Naive thymus-derived CD8-positive, alpha-beta T cell (primary cell): ENCODE measurements at regions not wholly inside any gene's neighbourhood (a gene's known extent, or its start where the extent isn't known, plus 50 kb on each side); places are given as distances from the start of the nearest gene placed in this dataset.
"Not testable (repeated sequence)": the region's sequence is repeated elsewhere in the genome, so short reads cannot be mapped to it uniquely, and the experiment has no call there.

Experiments
- ATAC-seq, 2 donors: fragments of 150-1000 bp; cut with Tn5 transposase in 1 of 2; sonication (Bioruptor Pico), chemical (Tn5 transposase) in 1 of 2; 1 replicate in 1 of 2; 2 replicates in 1 of 2; pipeline ENCODE4 v1.10.0; 2021; ENCODE audit warnings: mild to moderate bottlenecking in 2 of 2, moderate library complexity in 2 of 2
- POLR2A ChIA-PET: fragments of 350-600 bp; sonication (Branson Sonifier 250); formaldehyde crosslinking; loops from one replicate; lab custom pipeline; 2021; ENCODE audit warnings: antibody characterized with exemption; lab: Charles Lee
- DNase-seq, 10 donors: peaks; one replicate each; pipeline versions ENCODE4 v3.0.0 to v3.0.0-alpha.2; 2020 to 2022
- H3K27ac Mint-ChIP-seq, 10 donors: one replicate each; pipeline ENCODE4 v1.8.0; 2020 to 2022; ENCODE audit warnings: mild to moderate bottlenecking in 10 of 10, mixed read lengths in 10 of 10, moderate library complexity in 4 of 10, inconsistent platforms in 1 of 10
- H3K27me3 Mint-ChIP-seq, 5 donors: one replicate each; pipeline ENCODE4 v1.8.0; 2021 to 2022; ENCODE audit warnings: mixed read lengths in 5 of 5
- H3K36me3 Mint-ChIP-seq, 3 donors: one replicate each; pipeline ENCODE4 v1.8.0; 2020 to 2022; ENCODE audit warnings: mixed read lengths in 3 of 3, mild to moderate bottlenecking in 2 of 3, inconsistent platforms in 1 of 3
- H3K4me1 Mint-ChIP-seq, 4 donors: one replicate each; pipeline ENCODE4 v1.8.0; 2021 to 2022; ENCODE audit warnings: mixed read lengths in 4 of 4
- H3K4me3 Mint-ChIP-seq, 10 donors: one replicate each; pipeline ENCODE4 v1.8.0; 2020 to 2022; ENCODE audit warnings: mild to moderate bottlenecking in 10 of 10, mixed read lengths in 10 of 10, moderate library complexity in 6 of 10, inconsistent platforms in 1 of 10
- H3K9me3 Mint-ChIP-seq, 9 donors: one replicate each; pipeline ENCODE4 v1.8.0; 2020 to 2022; ENCODE audit warnings: mixed read lengths in 9 of 9, mild to moderate bottlenecking in 3 of 9, inconsistent platforms in 1 of 9, moderate library complexity in 1 of 9

GRCh38 chr9:40993842-40994241, 134.6 kb downstream of the FOXD4L6 start:
- H3K4me3 Mint-ChIP-seq, H3K27me3 Mint-ChIP-seq, POLR2A ChIA-PET, ATAC-seq, DNase-seq, H3K9me3 Mint-ChIP-seq: not testable (repeated sequence)
- peaks cover 10 to 47% (median 13%) of the 10 kb centered on the region in 3 donors for H3K36me3 Mint-ChIP-seq
- H3K27ac Mint-ChIP-seq, result peak overlapping the region in 3 of 10 donors; percentile 2 to 80 (median 60)
- peaks cover 19 to 52% (median 40%) of the 10 kb centered on the region in 4 donors for H3K4me1 Mint-ChIP-seq

DNA sequence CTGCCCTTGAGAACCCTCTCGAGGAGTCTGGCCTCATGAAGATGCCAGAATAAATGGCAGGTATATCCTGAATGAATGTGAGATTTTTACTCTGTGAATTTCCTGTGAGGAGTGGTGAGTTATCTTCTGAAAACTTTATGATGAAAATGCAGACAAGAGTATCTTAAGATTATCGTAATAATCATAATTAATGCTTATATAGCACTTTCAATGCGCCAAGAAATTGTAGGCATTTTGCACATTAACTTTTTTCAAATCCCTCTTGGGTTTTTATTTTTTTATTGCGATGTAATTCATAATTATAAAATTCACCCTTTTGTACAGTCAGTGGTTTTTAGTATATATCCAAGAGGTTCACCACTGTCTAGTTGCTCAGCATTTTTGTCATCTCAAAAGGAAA, 135.1 kb downstream of the FOXD4L6 start:
- H3K27me3 Mint-ChIP-seq, H3K4me3 Mint-ChIP-seq, ATAC-seq, DNase-seq, POLR2A ChIA-PET, H3K9me3 Mint-ChIP-seq: not testable (repeated sequence)
- H3K27ac Mint-ChIP-seq, result peak overlapping the region in 3 of 10 donors; percentile 2 to 75 (median 60)
- H3K4me1 Mint-ChIP-seq, result peaks cover 17 to 50% (median 36%) of the 10 kb centered on the region in 4 donors
- H3K36me3 Mint-ChIP-seq, result peaks cover 13 to 47% (median 16%) of the 10 kb centered on the region in 3 donors

- Mint-ChIP-seq H3K4me1 (peaks cover 20 to 49% (median 32%) of the 10 kb centered on the region in 4 donors), H3K36me3 (peaks cover 13 to 41% (median 21%) of the 10 kb centered on the region in 3 donors)
- H3K27me3 Mint-ChIP-seq, H3K4me3 Mint-ChIP-seq, POLR2A ChIA-PET, H3K27ac Mint-ChIP-seq, H3K9me3 Mint-ChIP-seq, ATAC-seq: not testable (repeated sequence)
- DNase-seq, result peak in 2 of 10 donors; percentile 29 to 75
Observed at GRCh38 chr9:40992472-40992821, 136.0 kb downstream of the FOXD4L6 start.

DNA sequence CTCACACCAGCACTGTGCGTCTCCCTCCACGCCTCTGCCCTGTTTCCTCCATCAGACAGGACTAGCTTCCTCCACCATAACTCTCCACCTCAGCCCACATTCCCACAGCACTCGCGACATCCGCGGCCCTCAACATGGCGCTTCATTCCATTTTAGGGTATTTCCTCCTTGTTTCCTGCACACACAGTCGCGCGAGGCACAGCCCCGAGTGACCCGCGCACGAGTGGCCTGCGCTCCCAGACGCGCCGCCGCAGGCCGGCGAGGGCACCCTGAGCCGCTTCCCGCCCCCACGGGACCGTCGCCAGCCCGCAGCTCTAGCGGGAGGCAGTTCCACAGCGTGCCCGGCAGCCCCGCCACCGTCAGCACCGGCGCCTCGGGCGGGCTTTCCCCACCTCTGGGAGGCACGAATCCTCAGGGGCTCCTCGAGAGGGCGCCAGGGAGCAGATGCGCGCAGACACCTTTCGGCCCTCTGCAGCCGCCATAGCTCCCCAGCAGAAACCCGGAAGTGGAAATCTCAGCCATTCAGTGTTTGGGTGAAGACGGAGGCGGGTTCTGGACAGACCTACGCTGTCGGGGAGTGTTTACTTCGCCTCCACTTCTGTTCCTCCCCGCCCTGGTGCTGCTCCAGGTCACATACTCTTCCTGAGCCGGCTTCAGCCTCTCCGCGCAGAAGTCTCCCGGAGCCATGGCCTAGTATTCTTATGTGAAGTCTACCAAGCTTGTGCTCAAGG, 136.6 kb downstream of the FOXD4L6 start:
- H3K27me3 Mint-ChIP-seq, H3K27ac Mint-ChIP-seq, POLR2A ChIA-PET, H3K4me3 Mint-ChIP-seq, H3K9me3 Mint-ChIP-seq: not testable (repeated sequence)
- H3K4me1 Mint-ChIP-seq, result peaks cover 16 to 44% (median 27%) of the 10 kb centered on the region in 4 donors
- ATAC-seq, result peak; percentile 95 to 96
- peak; percentile 95 to 100 (median 99) for DNase-seq
- peaks cover 10 to 35% (median 17%) of the 10 kb centered on the region in 3 donors for H3K36me3 Mint-ChIP-seq

DNA sequence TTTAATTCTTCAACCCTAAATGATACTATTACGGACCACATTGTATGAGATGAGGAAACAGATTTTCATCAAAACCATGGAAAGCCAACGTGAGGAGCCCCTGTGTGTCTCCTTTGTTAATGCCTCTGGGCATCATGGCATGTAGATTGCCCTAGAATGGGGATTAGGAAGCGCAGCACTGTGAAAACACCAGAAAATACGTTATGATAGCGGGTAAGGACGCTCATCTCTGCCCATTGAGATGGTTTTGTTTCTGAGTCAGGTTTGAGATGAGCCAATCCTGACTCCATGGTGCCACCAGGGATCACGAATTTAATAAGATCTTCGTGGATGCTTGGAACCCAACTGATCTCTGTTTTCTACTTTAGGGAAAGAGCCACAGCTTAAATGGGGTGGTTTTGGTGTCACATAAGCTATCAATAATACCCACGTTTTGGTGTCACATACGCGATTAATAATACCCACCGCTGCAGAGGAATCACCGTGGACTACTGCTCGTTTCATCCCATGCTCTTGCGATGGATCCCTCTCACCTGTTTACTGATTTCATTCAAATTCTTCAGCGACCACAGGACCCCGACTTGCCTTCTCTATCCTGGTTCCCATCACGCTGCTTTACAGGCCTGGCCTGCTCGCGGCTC, 137.3 kb downstream of the FOXD4L6 start:
- H3K27me3 Mint-ChIP-seq, POLR2A ChIA-PET, H3K4me3 Mint-ChIP-seq, H3K27ac Mint-ChIP-seq, H3K9me3 Mint-ChIP-seq, DNase-seq, ATAC-seq: not testable (repeated sequence)
- Mint-ChIP-seq H3K36me3 (peaks cover 5 to 30% (median 12%) of the 10 kb centered on the region in 3 donors), H3K4me1 (peaks cover 13 to 39% (median 22%) of the 10 kb centered on the region in 4 donors)

- H3K27ac Mint-ChIP-seq, H3K4me3 Mint-ChIP-seq, H3K4me1 Mint-ChIP-seq, H3K27me3 Mint-ChIP-seq, DNase-seq, ATAC-seq, POLR2A ChIA-PET, H3K9me3 Mint-ChIP-seq: not testable (repeated sequence)
- H3K36me3 Mint-ChIP-seq, result peaks cover 10 to 15% (median 10%) of the 10 kb centered on the region in 3 donors
Observed at GRCh38 chr9:40986332-40986731, 142.1 kb downstream of the FOXD4L6 start.

- H3K4me3 Mint-ChIP-seq, H3K9me3 Mint-ChIP-seq, H3K27ac Mint-ChIP-seq, H3K27me3 Mint-ChIP-seq, H3K4me1 Mint-ChIP-seq, DNase-seq, ATAC-seq, POLR2A ChIA-PET: not testable (repeated sequence)
- peaks cover 7 to 22% (median 15%) of the 10 kb centered on the region in 3 donors for H3K36me3 Mint-ChIP-seq
Observed at GRCh38 chr9:40975351-40975750, 153.1 kb downstream of the FOXD4L6 start.

GRCh38 chr9:40974912-40975311, 153.6 kb downstream of the FOXD4L6 start:
- ATAC-seq, DNase-seq, H3K4me3 Mint-ChIP-seq, H3K27me3 Mint-ChIP-seq, H3K4me1 Mint-ChIP-seq, POLR2A ChIA-PET, H3K9me3 Mint-ChIP-seq, H3K27ac Mint-ChIP-seq: not testable (repeated sequence)
- peaks cover 7 to 22% (median 15%) of the 10 kb centered on the region in 3 donors for H3K36me3 Mint-ChIP-seq

GRCh38 chr9:40971773-40972172, 156.7 kb downstream of the FOXD4L6 start:
- H3K4me1 Mint-ChIP-seq, POLR2A ChIA-PET, H3K9me3 Mint-ChIP-seq, H3K27ac Mint-ChIP-seq, H3K4me3 Mint-ChIP-seq, H3K27me3 Mint-ChIP-seq, DNase-seq, ATAC-seq: not testable (repeated sequence)
- peaks cover 3 to 11% (median 4%) of the 10 kb centered on the region in 3 donors for H3K36me3 Mint-ChIP-seq

- not testable (repeated sequence) for H3K4me3 Mint-ChIP-seq, H3K9me3 Mint-ChIP-seq, DNase-seq
Observed at GRCh38 chr9:40970340-40970739, 158.1 kb downstream of the FOXD4L6 start.

GRCh38 chr9:40962461-40962860, 166.0 kb downstream of the FOXD4L6 start:
- H3K27ac Mint-ChIP-seq, H3K4me1 Mint-ChIP-seq, POLR2A ChIA-PET, H3K4me3 Mint-ChIP-seq, H3K9me3 Mint-ChIP-seq, DNase-seq, H3K36me3 Mint-ChIP-seq, ATAC-seq, H3K27me3 Mint-ChIP-seq: not testable (repeated sequence)

More at GRCh38 chr9:40970340-40970739, 158.1 kb downstream of the FOXD4L6 start:
- H3K27ac Mint-ChIP-seq, H3K36me3 Mint-ChIP-seq, H3K27me3 Mint-ChIP-seq, ATAC-seq, H3K4me1 Mint-ChIP-seq, POLR2A ChIA-PET: not testable (repeated sequence)

DNA sequence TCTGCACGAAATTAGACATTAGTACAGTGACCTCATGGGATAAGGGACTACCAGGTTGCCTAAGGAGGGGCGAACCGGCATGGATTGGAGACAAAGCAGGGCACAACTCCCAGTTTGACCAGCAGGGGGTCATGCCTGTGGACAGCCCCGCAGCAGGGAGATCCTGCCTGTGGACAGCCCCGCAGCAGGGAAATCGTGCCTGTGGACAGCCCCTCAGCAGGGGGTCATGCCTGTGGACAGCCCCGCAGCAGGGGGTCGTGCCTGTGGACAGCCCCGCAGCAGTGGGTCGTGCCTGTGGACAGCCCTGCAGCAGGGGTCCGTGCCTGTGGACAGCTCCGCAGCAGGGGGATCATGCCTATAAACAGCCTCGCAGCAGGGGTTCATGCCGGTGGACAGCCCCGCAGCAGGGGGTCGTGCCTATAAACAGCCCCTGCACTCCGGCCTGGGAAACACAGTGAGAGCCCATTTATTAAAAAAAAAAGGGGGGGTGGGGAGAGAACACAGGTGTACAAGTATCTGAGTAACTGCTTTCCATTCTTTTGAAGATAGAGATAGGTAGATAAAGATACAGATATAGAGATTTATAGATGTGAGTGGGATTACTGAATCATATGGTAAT, 176.5 kb downstream of the FOXD4L6 start:
- POLR2A ChIA-PET, H3K27me3 Mint-ChIP-seq, H3K4me3 Mint-ChIP-seq, H3K4me1 Mint-ChIP-seq, DNase-seq, ATAC-seq, H3K27ac Mint-ChIP-seq: not testable (repeated sequence)
- Mint-ChIP-seq H3K36me3 (peaks cover 25 to 51% (median 41%) of the 10 kb centered on the region in 3 donors), H3K9me3 (peaks cover 0 to 13% (median 4%) of the 10 kb centered on the region in 9 donors)

DNA sequence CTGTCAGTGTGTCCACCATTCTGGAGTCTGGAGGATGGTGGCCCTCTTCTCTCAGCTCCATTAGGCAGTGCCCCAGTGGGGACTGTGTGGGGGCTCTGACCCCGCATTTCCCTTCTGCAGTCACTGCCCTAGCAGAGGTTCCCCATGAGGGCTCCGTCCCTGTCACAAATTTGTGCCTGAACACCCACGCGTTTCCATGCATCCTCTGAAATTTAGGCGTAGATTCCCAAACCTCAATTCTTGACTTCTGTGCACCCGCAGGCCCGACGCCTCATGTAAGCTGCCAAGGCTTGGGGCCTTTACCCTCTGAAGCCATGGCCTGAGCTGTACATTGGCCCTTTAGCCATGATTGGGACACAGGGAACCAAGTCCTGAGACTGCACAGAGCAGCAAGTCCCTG, 182.3 kb downstream of the FOXD4L6 start:
- POLR2A ChIA-PET, H3K27me3 Mint-ChIP-seq, ATAC-seq, H3K4me3 Mint-ChIP-seq, DNase-seq, H3K4me1 Mint-ChIP-seq, H3K27ac Mint-ChIP-seq: not testable (repeated sequence)
- H3K36me3 Mint-ChIP-seq, result peaks cover 10 to 28% (median 20%) of the 10 kb centered on the region in 3 donors
- peaks cover 5 to 26% (median 19%) of the 10 kb centered on the region in 9 donors for H3K9me3 Mint-ChIP-seq
